ENCODE measurements at regions not wholly inside any gene's neighbourhood (a gene's known extent, or its start where the extent isn't known, plus 50 kb on each side); places are given as distances from the start of the nearest gene placed in this dataset.

GRCh38 chr3:144031938-144032337 lies 60.3 kb downstream of the DIPK2A start:
- TF ChIP-seq CTCF (IDR thresholded peaks at IDR 0.05): no peak
- no peak for TF ChIP-seq POLR2A (IDR thresholded peaks at IDR 0.05)

Measured in lower leg skin (tissue), 3 donors.